GM23338 (cell line): ENCODE measurements at regions not wholly inside any gene's neighbourhood (a gene's known extent, or its start where the extent isn't known, plus 50 kb on each side); places are given as distances from the start of the nearest gene placed in this dataset.

ENCODE experiments used
- ATAC-seq: fragments of 200-7000 bp; cut with Tn5 transposase; 3 replicates; pipeline ENCODE4 v1.9.1; 2020
- DNase-seq: peaks from one replicate; pipeline ENCODE4 v3.0.0-alpha.2; 2015; ENCODE audit warnings: low spot score
- H2AFZ ChIP-seq: fragments of 200-600 bp; sonication (generic); 2 replicates; pipeline ENCODE4 v1.8.0; 2016; ENCODE audit warnings: antibody characterized with exemption, mild to moderate bottlenecking, moderate library complexity
- H3F3A ChIP-seq: fragments of 200-600 bp; sonication (generic); replicated peaks from 2 replicates; pipeline ENCODE4 v1.8.0; 2017; ENCODE audit warnings: antibody characterized with exemption, mixed run types, low read depth
- H3K27ac ChIP-seq: fragments of 200-600 bp; sonication (generic); 2 replicates; pipeline ENCODE4 v1.6.1; 2016; ENCODE audit warnings: low read depth
- H3K27me3 ChIP-seq: fragments of 200-600 bp; sonication (generic); 2 replicates; pipeline ENCODE4 v1.8.0; 2016; ENCODE audit warnings: mild to moderate bottlenecking, mixed run types, moderate library complexity; ENCODE audit not compliant: insufficient read depth
- H3K36me3 ChIP-seq: fragments of 200-600 bp; sonication (generic); 2 replicates; pipeline ENCODE4 v1.8.0; 2016; ENCODE audit warnings: mild to moderate bottlenecking; ENCODE audit not compliant: insufficient read depth
- H3K4me1 ChIP-seq: fragments of 200-600 bp; sonication (generic); 2 replicates; pipeline ENCODE4 v1.8.0; 2016; ENCODE audit warnings: mild to moderate bottlenecking, moderate library complexity; ENCODE audit not compliant: insufficient read depth
- H3K4me2 ChIP-seq: fragments of 200-600 bp; sonication (generic); 2 replicates; pipeline ENCODE4 v1.7.1; 2017; ENCODE audit warnings: mixed run types
- H3K4me3 ChIP-seq: fragments of 200-600 bp; sonication (generic); 2 replicates; pipeline ENCODE4 v1.6.1; 2016; ENCODE audit warnings: mixed run types
- H3K79me2 ChIP-seq: fragments of 200-600 bp; sonication (generic); replicated peaks from 2 replicates; pipeline ENCODE4 v1.8.0; 2017; ENCODE audit warnings: mild to moderate bottlenecking; ENCODE audit not compliant: insufficient read depth
- H3K9me2 ChIP-seq: fragments of 200-600 bp; sonication (generic); 2 replicates; pipeline ENCODE4 v1.8.0; 2017; ENCODE audit not compliant: insufficient read depth
- H4K20me1 ChIP-seq: fragments of 200-600 bp; sonication (generic); replicated peaks from 2 replicates; pipeline ENCODE4 v1.8.0; 2017; ENCODE audit warnings: mild to moderate bottlenecking; ENCODE audit not compliant: insufficient read depth
- H3K27ac Mint-ChIP-seq: 2 replicates; pipeline ENCODE4 v1.8.0; 2020; ENCODE audit warnings: inconsistent platforms, mild to moderate bottlenecking, moderate library complexity, mixed read lengths
- H3K27me3 Mint-ChIP-seq: 3 replicates; pipeline ENCODE4 v1.8.0; 2022; ENCODE audit warnings: low read depth, mild to moderate bottlenecking, moderate library complexity, mixed read lengths, inconsistent platforms; ENCODE audit not compliant: insufficient read depth, poor library complexity
- H3K36me3 Mint-ChIP-seq: 3 replicates; pipeline ENCODE4 v1.8.0; 2021; ENCODE audit warnings: low read depth, mild to moderate bottlenecking, inconsistent platforms, moderate library complexity, mixed read lengths
- H3K4me1 Mint-ChIP-seq: 3 replicates; pipeline ENCODE4 v1.8.0; 2020; ENCODE audit warnings: mild to moderate bottlenecking, inconsistent platforms, mixed read lengths
- H3K4me3 Mint-ChIP-seq: 3 replicates; pipeline ENCODE4 v1.8.0; 2021; ENCODE audit warnings: moderate library complexity, mild to moderate bottlenecking, inconsistent platforms, mixed read lengths
- H3K9me3 Mint-ChIP-seq: 3 replicates; pipeline ENCODE4 v1.8.0; 2020; ENCODE audit warnings: moderate library complexity, mild to moderate bottlenecking, inconsistent platforms, mixed read lengths
- EZH2 ChIP-seq: fragments of 200-600 bp; sonication (generic); IDR thresholded peaks from one replicate; pipeline ENCODE4 v1.8.0; 2017; ENCODE audit warnings: antibody characterized with exemption, mild to moderate bottlenecking, low read depth; ENCODE audit not compliant: unreplicated experiment
- NANOG ChIP-seq: IDR thresholded peaks from 2 replicates; pipeline ENCODE4 v1.6.1; 2016; ENCODE audit warnings: antibody characterized with exemption, borderline replicate concordance
- POLR2AphosphoS5 ChIP-seq: IDR thresholded peaks from 2 replicates; pipeline ENCODE4 v1.6.1; 2016; ENCODE audit warnings: antibody characterized with exemption, low read depth
- STAT1 ChIP-seq: IDR thresholded peaks from one replicate; pipeline ENCODE4 v1.6.1; 2016; ENCODE audit warnings: antibody characterized with exemption; ENCODE audit not compliant: unreplicated experiment
- ZNF114 ChIP-seq: fragments of 250-450 bp; sonication (Bioruptor Pico); IDR thresholded peaks from 2 replicates; pipeline ENCODE4 v1.5.0; 2020; ENCODE audit warnings: mild to moderate bottlenecking, moderate library complexity
- TF ChIP-seq, protein P1 (sequence below): fragments of 250-450 bp; sonication (Bioruptor Pico); IDR thresholded peaks from 2 replicates; pipeline ENCODE4 v1.5.0; 2020; ENCODE audit warnings: mild to moderate bottlenecking, moderate library complexity
- TF ChIP-seq, protein P2 (sequence below): IDR thresholded peaks from 2 replicates; pipeline ENCODE4 v1.6.1; 2016; ENCODE audit warnings: antibody characterized with exemption
- TF ChIP-seq, protein P3 (sequence below): IDR thresholded peaks from one replicate; pipeline ENCODE4 v1.6.1; 2018; ENCODE audit warnings: antibody characterized with exemption; ENCODE audit not compliant: unreplicated experiment

DNA sequence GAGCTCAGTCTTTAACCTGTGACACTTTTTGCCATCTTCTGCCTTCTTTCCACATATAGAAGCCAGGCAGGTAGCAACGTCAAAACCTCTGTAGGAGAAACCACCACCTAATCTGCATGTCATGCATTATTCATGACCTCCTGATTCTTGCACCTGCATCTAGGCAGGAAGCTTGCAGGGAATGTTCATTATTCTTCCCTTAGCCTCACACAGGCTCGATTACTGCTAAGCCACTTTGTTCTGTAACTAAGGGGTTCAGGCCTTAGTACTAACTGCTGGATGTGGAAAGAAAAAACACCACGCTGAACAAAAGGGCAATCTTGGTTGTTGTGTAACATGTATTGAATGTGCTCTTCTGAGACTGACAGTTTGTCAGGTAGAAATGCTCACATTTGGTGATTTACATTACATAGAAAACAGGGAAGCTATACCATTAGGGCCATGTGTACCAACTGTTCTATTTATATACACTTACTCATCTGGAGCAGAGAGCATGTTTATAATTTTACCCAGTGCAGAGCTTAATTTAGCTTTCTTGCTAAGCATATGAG is 366.9 kb downstream of the KLF12 start:
- Mint-ChIP-seq H3K27me3 (no peaks in the 10 kb centered on the region), H3K9me3 (no peaks in the 10 kb centered on the region), H3K36me3 (no peaks in the 10 kb centered on the region), H3K27ac (peak overlapping the region; percentile 88), H3K4me3 (peak overlapping the region; percentile 27; the same call in 2 of the 3 replicates), H3K4me1 (peaks cover 57% of the 10 kb centered on the region)
- H4K20me1 ChIP-seq: no peaks in the 10 kb centered on the region
- no peak overlapping the region for H2AFZ ChIP-seq
- H3K79me2 ChIP-seq: no peaks in the 10 kb centered on the region
- peak; percentile 87 for DNase-seq
- peak overlapping the region; percentile 84 for H3K27ac ChIP-seq
- peak overlapping the region; percentile 58; the same call in 1 of the 2 replicates for H3K4me2 ChIP-seq
- H3K27me3 ChIP-seq: no peaks in the 10 kb centered on the region
- H3K36me3 ChIP-seq: no peaks in the 10 kb centered on the region
- no peak overlapping the region for H3K4me3 ChIP-seq
- H3F3A ChIP-seq: no peaks in the 10 kb centered on the region
- H3K9me2 ChIP-seq: no peaks in the 10 kb centered on the region
- peaks cover 33% of the 10 kb centered on the region for H3K4me1 ChIP-seq
- ATAC-seq: peak; percentile 85
- TF ChIP-seq, protein P1, sequence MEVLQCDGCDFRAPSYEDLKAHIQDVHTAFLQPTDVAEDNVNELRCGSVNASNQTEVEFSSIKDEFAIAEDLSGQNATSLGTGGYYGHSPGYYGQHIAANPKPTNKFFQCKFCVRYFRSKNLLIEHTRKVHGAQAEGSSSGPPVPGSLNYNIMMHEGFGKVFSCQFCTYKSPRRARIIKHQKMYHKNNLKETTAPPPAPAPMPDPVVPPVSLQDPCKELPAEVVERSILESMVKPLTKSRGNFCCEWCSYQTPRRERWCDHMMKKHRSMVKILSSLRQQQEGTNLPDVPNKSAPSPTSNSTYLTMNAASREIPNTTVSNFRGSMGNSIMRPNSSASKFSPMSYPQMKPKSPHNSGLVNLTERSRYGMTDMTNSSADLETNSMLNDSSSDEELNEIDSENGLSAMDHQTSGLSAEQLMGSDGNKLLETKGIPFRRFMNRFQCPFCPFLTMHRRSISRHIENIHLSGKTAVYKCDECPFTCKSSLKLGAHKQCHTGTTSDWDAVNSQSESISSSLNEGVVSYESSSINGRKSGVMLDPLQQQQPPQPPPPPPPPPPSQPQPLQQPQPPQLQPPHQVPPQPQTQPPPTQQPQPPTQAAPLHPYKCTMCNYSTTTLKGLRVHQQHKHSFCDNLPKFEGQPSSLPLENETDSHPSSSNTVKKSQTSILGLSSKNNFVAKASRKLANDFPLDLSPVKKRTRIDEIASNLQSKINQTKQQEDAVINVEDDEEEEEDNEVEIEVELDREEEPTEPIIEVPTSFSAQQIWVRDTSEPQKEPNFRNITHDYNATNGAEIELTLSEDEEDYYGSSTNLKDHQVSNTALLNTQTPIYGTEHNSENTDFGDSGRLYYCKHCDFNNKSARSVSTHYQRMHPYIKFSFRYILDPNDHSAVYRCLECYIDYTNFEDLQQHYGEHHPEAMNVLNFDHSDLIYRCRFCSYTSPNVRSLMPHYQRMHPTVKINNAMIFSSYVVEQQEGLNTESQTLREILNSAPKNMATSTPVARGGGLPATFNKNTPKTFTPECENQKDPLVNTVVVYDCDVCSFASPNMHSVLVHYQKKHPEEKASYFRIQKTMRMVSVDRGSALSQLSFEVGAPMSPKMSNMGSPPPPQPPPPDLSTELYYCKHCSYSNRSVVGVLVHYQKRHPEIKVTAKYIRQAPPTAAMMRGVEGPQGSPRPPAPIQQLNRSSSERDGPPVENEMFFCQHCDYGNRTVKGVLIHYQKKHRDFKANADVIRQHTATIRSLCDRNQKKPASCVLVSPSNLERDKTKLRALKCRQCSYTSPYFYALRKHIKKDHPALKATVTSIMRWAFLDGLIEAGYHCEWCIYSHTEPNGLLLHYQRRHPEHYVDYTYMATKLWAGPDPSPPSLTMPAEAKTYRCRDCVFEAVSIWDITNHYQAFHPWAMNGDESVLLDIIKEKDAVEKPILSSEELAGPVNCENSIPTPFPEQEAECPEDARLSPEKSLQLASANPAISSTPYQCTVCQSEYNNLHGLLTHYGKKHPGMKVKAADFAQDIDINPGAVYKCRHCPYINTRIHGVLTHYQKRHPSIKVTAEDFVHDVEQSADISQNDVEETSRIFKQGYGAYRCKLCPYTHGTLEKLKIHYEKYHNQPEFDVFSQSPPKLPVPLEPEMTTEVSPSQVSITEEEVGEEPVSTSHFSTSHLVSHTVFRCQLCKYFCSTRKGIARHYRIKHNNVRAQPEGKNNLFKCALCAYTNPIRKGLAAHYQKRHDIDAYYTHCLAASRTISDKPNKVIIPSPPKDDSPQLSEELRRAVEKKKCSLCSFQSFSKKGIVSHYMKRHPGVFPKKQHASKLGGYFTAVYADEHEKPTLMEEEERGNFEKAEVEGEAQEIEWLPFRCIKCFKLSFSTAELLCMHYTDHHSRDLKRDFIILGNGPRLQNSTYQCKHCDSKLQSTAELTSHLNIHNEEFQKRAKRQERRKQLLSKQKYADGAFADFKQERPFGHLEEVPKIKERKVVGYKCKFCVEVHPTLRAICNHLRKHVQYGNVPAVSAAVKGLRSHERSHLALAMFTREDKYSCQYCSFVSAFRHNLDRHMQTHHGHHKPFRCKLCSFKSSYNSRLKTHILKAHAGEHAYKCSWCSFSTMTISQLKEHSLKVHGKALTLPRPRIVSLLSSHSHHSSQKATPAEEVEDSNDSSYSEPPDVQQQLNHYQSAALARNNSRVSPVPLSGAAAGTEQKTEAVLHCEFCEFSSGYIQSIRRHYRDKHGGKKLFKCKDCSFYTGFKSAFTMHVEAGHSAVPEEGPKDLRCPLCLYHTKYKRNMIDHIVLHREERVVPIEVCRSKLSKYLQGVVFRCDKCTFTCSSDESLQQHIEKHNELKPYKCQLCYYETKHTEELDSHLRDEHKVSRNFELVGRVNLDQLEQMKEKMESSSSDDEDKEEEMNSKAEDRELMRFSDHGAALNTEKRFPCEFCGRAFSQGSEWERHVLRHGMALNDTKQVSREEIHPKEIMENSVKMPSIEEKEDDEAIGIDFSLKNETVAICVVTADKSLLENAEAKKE (CRISPR knock-in tag): no peak
- TF ChIP-seq, protein P2, sequence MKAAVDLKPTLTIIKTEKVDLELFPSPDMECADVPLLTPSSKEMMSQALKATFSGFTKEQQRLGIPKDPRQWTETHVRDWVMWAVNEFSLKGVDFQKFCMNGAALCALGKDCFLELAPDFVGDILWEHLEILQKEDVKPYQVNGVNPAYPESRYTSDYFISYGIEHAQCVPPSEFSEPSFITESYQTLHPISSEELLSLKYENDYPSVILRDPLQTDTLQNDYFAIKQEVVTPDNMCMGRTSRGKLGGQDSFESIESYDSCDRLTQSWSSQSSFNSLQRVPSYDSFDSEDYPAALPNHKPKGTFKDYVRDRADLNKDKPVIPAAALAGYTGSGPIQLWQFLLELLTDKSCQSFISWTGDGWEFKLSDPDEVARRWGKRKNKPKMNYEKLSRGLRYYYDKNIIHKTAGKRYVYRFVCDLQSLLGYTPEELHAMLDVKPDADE: 0 out of 2 replicates have a peak, but pooled peaks have one; percentile 24

DNA sequence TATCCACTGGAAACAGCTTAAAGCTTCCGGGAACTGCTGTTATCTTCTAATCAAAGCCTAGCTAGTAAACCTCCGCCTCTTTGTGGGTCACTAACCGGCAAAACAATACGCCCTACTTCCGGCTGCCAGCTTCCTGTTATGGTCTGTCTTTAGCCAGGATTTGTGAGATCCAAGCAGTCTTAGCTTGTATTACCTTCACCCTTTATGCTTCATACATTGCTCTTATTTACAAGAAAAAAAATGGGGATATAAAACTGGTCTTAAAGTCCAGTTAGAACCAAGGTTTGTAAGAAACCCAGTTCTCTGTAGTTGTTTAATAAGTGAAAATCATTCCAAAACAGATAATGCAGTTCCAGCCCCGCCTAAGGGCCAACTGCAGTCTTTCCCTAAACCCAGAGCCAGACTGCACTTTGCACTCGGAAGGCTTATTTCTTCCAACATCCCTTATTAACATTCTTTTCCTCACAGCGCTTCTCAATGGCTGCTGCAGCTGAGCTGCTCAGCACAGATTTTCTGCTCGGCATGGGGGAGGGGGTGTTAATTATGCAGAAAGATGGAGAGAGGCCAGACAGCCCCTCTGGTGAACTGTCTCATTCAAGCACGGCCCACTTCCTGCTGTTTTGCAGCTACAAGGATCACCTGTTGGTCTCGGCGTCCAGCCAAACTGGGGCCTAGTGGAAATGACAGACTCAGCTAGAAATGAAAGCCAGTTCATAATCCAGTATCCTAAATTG is 368.4 kb downstream of the KLF12 start:
- Histone ChIP-seq H3K27ac (peak overlapping the region; percentile 79), H3F3A (no peaks in the 10 kb centered on the region), H4K20me1 (no peaks in the 10 kb centered on the region), H3K4me1 (peaks cover 33% of the 10 kb centered on the region), H3K79me2 (no peaks in the 10 kb centered on the region), H3K4me2 (peak overlapping the region; percentile 58), H3K27me3 (no peaks in the 10 kb centered on the region), H3K36me3 (no peaks in the 10 kb centered on the region), H3K9me2 (no peaks in the 10 kb centered on the region), H2AFZ (no peak overlapping the region), H3K4me3 (peak overlapping the region; percentile 31)
- Mint-ChIP-seq H3K4me1 (peaks cover 65% of the 10 kb centered on the region), H3K36me3 (no peaks in the 10 kb centered on the region), H3K4me3 (peak overlapping the region; percentile 61), H3K27me3 (no peaks in the 10 kb centered on the region), H3K9me3 (no peaks in the 10 kb centered on the region), H3K27ac (peak overlapping the region; percentile 97)
- DNase-seq (peak; percentile 87), ATAC-seq (peak; percentile 87)
- TF ChIP-seq EZH2 (no peak), NANOG (no peak), ZNF114 (CRISPR knock-in tag) (no peak), STAT1 (no peak), POLR2AphosphoS5 (no peak)
- TF ChIP-seq, protein P3, sequence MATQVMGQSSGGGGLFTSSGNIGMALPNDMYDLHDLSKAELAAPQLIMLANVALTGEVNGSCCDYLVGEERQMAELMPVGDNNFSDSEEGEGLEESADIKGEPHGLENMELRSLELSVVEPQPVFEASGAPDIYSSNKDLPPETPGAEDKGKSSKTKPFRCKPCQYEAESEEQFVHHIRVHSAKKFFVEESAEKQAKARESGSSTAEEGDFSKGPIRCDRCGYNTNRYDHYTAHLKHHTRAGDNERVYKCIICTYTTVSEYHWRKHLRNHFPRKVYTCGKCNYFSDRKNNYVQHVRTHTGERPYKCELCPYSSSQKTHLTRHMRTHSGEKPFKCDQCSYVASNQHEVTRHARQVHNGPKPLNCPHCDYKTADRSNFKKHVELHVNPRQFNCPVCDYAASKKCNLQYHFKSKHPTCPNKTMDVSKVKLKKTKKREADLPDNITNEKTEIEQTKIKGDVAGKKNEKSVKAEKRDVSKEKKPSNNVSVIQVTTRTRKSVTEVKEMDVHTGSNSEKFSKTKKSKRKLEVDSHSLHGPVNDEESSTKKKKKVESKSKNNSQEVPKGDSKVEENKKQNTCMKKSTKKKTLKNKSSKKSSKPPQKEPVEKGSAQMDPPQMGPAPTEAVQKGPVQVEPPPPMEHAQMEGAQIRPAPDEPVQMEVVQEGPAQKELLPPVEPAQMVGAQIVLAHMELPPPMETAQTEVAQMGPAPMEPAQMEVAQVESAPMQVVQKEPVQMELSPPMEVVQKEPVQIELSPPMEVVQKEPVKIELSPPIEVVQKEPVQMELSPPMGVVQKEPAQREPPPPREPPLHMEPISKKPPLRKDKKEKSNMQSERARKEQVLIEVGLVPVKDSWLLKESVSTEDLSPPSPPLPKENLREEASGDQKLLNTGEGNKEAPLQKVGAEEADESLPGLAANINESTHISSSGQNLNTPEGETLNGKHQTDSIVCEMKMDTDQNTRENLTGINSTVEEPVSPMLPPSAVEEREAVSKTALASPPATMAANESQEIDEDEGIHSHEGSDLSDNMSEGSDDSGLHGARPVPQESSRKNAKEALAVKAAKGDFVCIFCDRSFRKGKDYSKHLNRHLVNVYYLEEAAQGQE: no peak
